ENCODE measurements at regions not wholly inside any gene's neighbourhood (a gene's known extent, or its start where the extent isn't known, plus 50 kb on each side); places are given as distances from the start of the nearest gene placed in this dataset.
A peak's percentile ranks its signal among the peaks of the same experiment; 100 is the strongest.
"Not testable (repeated sequence)": the region's sequence is repeated elsewhere in the genome, so short reads cannot be mapped to it uniquely, and the experiment has no call there.

DNA sequence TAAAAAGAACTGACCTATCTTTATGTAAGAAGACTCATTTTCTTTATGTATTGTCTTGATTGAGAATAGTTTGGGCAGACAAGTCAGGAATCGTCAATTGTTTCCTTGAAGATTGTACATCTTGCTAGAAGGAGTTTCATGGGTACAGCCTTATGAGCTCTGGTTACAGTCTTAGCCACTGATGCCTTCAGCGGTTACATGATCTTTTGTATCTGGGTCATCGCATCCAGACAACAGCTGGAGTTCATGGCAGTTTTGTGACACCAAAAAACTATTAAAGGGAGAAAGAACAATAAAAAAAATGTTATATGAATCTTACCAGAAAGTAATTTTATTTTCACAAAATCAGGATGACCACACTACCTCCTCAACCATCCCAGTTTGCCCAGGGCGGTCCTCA, 520.5 kb upstream of the CDH7 start:
- DNase-seq (ENCODE audit: extremely low read depth in 1 of 11, low read depth in 9 of 11, low spot score in 4 of 11): peak in 7 of 11 donors; percentile 12 to 27 (median 22)

GRCh38 chr18:65227970-65228369, 522.8 kb upstream of the CDH7 start:
- DNase-seq (ENCODE audit: extremely low read depth in 1 of 11, low read depth in 9 of 11, low spot score in 4 of 11): no peak

GRCh38 chr18:65221736-65222135, 529.1 kb upstream of the CDH7 start:
- no peak for DNase-seq (ENCODE audit: extremely low read depth in 1 of 11, low read depth in 9 of 11, low spot score in 4 of 11)

DNA sequence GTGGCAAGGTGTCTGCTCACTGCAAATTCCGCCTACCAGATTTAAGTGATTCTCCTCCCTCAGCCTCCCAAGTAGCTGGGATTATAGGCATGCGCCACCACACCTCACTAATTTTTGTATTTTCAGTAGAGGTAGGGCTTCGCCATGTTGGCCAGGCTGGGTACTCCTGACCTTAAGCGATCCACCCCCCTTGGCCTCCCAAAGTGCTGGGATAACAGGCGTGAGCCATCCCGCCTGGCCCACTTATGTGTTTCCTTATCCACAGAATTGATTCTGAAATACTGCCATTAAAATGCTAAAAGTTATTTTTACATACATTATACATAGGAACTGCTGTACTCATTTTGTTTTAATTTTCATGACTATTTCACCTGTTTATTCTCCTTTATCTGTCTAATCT, 529.7 kb upstream of the CDH7 start:
- no peak for DNase-seq (ENCODE audit: extremely low read depth in 1 of 11, low read depth in 9 of 11, low spot score in 4 of 11)

- DNase-seq (ENCODE audit: extremely low read depth in 1 of 11, low read depth in 9 of 11, low spot score in 4 of 11): no peak
Observed at GRCh38 chr18:65215865-65216466, 534.8 kb upstream of the CDH7 start.

DNA sequence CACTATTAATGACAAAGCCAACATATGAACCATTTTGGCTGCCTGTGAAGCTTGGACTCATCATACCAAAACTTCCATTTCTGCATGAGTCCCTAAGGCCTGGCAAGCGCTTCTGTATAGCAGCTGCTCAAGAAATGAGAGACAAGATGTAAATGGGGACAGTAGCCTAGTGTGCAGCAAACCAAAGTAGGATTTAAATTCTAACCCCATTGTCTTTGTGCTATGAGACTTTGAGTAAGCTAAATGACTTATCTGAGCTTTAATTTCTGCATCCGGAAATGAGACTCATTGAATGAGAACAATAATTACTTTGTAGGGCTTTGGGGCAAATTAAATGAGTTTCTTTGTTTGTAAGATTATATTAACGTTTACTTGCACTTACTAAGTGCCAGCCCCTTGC, 536.4 kb upstream of the CDH7 start:
- DNase-seq (ENCODE audit: extremely low read depth in 1 of 11, low read depth in 9 of 11, low spot score in 4 of 11): no peak

- DNase-seq (ENCODE audit: extremely low read depth in 1 of 11, low read depth in 9 of 11, low spot score in 4 of 11): no peak
Observed at GRCh38 chr18:65206551-65207260, 544.1 kb upstream of the CDH7 start.

DNA sequence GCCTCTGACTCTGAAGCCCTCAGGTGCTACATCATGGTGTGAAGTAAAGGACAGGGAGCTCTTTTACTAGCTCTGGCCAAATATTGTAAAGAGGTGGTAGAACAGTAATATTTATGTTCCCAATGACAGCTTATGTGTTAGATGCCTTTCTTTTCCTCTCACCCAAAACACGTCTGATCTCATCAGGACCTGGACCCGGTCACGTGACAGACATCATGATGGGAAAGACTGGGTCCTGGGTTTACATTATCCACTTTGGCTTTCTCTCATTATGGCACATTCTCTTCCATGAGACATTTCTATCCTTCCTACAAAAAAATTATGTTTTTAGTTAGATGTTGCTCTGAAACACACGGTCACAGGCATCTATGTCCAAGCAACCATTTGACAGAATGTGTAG, 548.7 kb upstream of the CDH7 start:
- DNase-seq (ENCODE audit: extremely low read depth in 1 of 11, low read depth in 9 of 11, low spot score in 4 of 11): no peak

DNA sequence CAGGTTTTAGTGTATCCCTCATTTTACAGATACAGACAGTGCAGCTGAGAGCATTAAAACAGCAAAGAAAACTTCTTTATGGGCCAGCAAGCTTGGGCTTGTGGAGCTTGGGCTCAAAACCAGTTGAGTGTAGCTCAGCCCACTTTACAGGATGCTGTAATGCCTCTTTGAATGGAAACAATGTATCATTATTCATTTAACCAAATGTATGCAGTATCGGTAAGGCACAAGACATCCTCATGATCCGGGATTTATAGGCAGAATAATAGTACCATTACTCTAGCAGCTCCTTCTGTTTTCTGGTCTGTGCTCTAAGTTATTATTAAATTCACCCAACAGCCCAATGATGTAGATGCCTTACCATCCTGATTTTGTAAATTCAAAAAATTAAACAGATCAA, 575.1 kb upstream of the CDH7 start:
- DNase-seq (ENCODE audit: extremely low read depth in 1 of 11, low read depth in 9 of 11, low spot score in 4 of 11): no peak

GRCh38 chr18:65162086-65162485, 588.7 kb upstream of the CDH7 start:
- not testable (repeated sequence) for DNase-seq (ENCODE audit: extremely low read depth in 1 of 11, low read depth in 9 of 11, low spot score in 4 of 11)

DNA sequence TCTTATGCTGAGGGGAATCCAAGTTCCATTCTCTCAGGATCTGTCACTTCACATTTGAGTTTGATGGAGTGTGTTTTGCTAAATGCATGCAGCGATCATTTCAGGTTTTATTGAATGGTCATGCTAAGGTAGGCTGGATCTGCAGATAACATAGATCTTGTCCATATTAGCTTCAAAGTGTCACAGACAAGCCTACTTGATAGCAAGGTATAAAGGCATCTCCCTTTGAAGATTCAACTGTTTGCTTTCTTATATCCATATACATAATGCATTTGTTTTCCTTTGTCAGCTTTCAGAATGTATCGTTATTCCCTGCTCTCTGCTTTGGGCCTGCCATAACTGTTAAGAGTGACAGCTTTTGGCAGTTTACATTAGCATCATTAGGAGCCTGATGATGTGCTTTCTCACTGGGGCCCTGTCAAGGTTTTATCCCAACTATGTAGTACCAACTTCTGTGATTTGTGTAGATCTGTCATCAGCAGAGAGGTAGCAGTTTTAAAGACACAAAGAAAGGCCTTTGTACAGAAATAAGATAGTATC, 604.3 kb upstream of the CDH7 start:
- no peak for DNase-seq (ENCODE audit: extremely low read depth in 1 of 11, low read depth in 9 of 11, low spot score in 4 of 11)

DNA sequence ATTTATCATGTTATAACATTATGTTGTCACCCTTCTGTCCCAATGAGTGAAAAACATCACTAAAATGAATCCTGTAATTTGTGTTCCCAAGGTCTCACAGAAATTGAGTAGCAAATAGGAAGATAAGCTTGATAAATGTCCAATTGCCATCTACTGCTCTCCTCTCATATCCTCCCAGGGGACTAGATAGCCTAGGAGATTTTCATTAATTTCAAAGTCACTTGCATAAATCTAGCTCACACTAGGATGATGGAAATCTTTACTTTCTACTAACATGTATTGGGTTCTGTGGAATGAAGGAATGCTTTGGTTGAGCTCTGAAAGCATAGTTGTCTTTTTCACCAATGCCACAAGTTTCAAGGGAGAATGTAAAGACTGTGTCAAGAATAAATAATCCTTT, 605.5 kb upstream of the CDH7 start:
- no peak for DNase-seq (ENCODE audit: extremely low read depth in 1 of 11, low read depth in 9 of 11, low spot score in 4 of 11)

DNA sequence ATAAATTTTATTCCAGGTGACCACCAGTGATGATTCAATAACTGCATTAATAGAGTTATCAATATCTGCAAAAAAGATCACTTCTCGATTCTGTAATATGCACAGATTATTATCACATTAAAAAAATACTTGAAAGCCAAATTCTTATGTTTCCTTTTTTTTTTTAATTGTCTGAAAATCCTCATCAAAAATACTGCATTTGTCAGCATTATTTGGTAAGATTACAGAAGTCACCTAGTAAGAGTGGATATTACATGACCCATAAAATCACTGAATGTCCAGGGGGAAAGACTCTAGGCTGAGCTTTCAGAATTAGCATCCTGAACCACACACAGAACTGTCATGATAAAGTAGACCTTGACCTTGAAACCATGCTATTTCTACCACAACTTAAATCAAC, 617.2 kb upstream of the CDH7 start:
- no peak for DNase-seq (ENCODE audit: extremely low read depth in 1 of 11, low read depth in 9 of 11, low spot score in 4 of 11)

DNA sequence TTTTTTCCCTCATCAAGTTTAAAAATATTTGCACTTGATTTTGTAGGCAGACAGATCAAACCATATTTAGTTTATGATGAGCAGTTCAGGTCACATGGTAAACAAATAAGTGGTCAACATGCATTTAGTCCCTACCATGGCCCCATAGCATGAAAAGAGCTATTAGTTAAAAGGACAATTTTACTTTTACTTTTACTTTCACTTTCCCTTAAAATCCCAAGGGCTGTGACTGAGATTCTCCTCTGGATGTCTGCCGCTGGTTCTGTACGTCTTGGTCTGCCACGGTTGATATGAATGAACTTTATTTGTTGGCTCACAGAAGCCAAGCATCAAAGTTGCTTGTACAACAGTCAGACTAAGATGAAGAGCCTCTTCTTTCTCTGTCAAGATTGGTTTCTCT, 626.2 kb upstream of the CDH7 start:
- no peak for DNase-seq (ENCODE audit: extremely low read depth in 1 of 11, low read depth in 9 of 11, low spot score in 4 of 11)

- no peak for DNase-seq (ENCODE audit: extremely low read depth in 1 of 11, low read depth in 9 of 11, low spot score in 4 of 11)
Observed at GRCh38 chr18:65103864-65104263, 646.9 kb upstream of the CDH7 start.

GRCh38 chr18:65093346-65093745, 657.5 kb upstream of the CDH7 start:
- DNase-seq (ENCODE audit: extremely low read depth in 1 of 11, low read depth in 9 of 11, low spot score in 4 of 11): no peak

- peak in 9 of 11 donors; percentile 4 to 27 (median 12) for DNase-seq (ENCODE audit: extremely low read depth in 1 of 11, low read depth in 9 of 11, low spot score in 4 of 11)
Observed at GRCh38 chr18:65091744-65092329, 659.0 kb upstream of the CDH7 start.

GRCh38 chr18:65082907-65083306, 667.9 kb upstream of the CDH7 start:
- DNase-seq (ENCODE audit: extremely low read depth in 1 of 11, low read depth in 9 of 11, low spot score in 4 of 11): no peak

GRCh38 chr18:65081786-65082185, 669.0 kb upstream of the CDH7 start:
- no peak for DNase-seq (ENCODE audit: extremely low read depth in 1 of 11, low read depth in 9 of 11, low spot score in 4 of 11)

DNA sequence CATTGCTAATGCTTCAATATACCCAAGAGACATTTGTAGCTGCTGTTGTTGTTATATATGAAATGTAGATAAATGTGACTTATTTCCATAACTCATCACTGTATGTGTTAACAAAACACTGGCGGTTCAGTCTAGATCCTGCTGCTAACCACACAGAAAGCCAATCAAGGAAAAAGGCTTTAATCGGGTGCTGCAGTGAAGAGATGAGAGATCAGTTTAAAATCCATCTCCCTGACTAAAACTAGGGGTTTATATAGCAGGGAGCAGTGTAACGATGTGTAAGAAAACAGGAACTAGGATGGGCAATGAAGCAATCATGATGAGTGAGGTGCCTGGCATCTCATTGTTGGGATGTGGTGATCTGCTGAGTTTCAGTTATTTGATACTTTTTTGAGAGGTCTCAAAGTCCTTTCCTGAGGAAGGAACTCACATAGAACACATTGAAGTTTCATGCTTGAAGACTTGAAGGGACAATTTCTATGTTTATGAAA, 677.7 kb upstream of the CDH7 start:
- DNase-seq (ENCODE audit: extremely low read depth in 1 of 11, low read depth in 9 of 11, low spot score in 4 of 11): no peak

Data from renal cortex interstitium (tissue), 11 donors.